Mucosa of descending colon (tissue), 3 donors: ENCODE measurements at regions not wholly inside any gene's neighbourhood (a gene's known extent, or its start where the extent isn't known, plus 50 kb on each side); places are given as distances from the start of the nearest gene placed in this dataset.
"Not testable (repeated sequence)": the region's sequence is repeated elsewhere in the genome, so short reads cannot be mapped to it uniquely, and the experiment has no call there.

Source experiments
- ATAC-seq: fragments of 200-7000 bp; cut with Tn5 transposase; one replicate; pipeline ENCODE4 v1.9.1; 2020; ENCODE audit warnings: mild to moderate bottlenecking, moderate library complexity
- DNase-seq, 3 donors: peaks; one replicate each; pipeline ENCODE4 v3.0.0-alpha.2; 2020
- H3K36me3 ChIP-seq: fragments of 200-600 bp; one replicate; pipeline ENCODE4 v1.8.0; 2021; ENCODE audit warnings: low read depth, mild to moderate bottlenecking
- H3K4me1 ChIP-seq: fragments of 200-600 bp; one replicate; pipeline ENCODE4 v1.8.0; 2021; ENCODE audit warnings: low read depth, mild to moderate bottlenecking
- H3K4me3 ChIP-seq: fragments of 200-600 bp; one replicate; pipeline ENCODE4 v1.8.0; 2021; ENCODE audit warnings: mild to moderate bottlenecking
- H3K9me3 ChIP-seq: fragments of 200-600 bp; one replicate; pipeline ENCODE4 v1.8.0; 2021; ENCODE audit warnings: mild to moderate bottlenecking
- CTCF ChIP-seq: fragments of 200-600 bp; IDR thresholded peaks from one replicate; pipeline ENCODE4 v1.8.0; 2022; ENCODE audit warnings: antibody characterized with exemption, mild to moderate bottlenecking
- intact Hi-C, 2 donors: fragments of 100-400 bp; cut with DNase I in 1 of 2; cut with micrococcal nuclease in 1 of 2; formaldehyde crosslinking; loops; one replicate each; pipeline versions ENCODE4 v1.11.0 to v1.11.1; 2022; cut with DNase I, micrococcal nuclease
- donor health status: DM: no; HTN: no; CAD: no; lungs with moderate emphysema.
- donor health status: DM: no; HTN: no; CAD: no.
- donor health status: DM: no; HTN: yes; CAD: no.

GRCh38 chr10:23980094-23980493 is 228.8 kb upstream of the KIAA1217 start:
- ATAC-seq, result peak; percentile 29
- Histone ChIP-seq H3K9me3 (no peaks in the 10 kb centered on the region), H3K4me1 (no peaks in the 10 kb centered on the region), H3K36me3 (no peaks in the 10 kb centered on the region), H3K4me3 (no peak overlapping the region)
- intact Hi-C loops, result no loop called here
- TF ChIP-seq CTCF, result no peak
- DNase-seq, result no peak

- Histone ChIP-seq H3K9me3 (no peaks in the 10 kb centered on the region), H3K4me3 (no peak overlapping the region), H3K36me3 (no peaks in the 10 kb centered on the region), H3K4me1 (no peaks in the 10 kb centered on the region)
- no peak for TF ChIP-seq CTCF
- peak; percentile 76 for ATAC-seq
- DNase-seq, result no peak
- intact Hi-C loops, result no loop called here
These were observed 227.2 kb upstream of the KIAA1217 start for GRCh38 chr10:23981520-23982309.

- H3K4me1 ChIP-seq, H3K36me3 ChIP-seq, H3K9me3 ChIP-seq, intact Hi-C loops, DNase-seq, H3K4me3 ChIP-seq, ATAC-seq: not testable (repeated sequence)
These were observed 224.5 kb upstream of the KIAA1217 start for GRCh38 chr10:23984405-23984804.

- Histone ChIP-seq H3K36me3 (no peaks in the 10 kb centered on the region), H3K9me3 (no peaks in the 10 kb centered on the region), H3K4me1 (no peaks in the 10 kb centered on the region), H3K4me3 (no peak overlapping the region)
- DNase-seq (no peak), ATAC-seq (no peak)
- TF ChIP-seq CTCF, result no peak
- intact Hi-C loops, result no loop called here
These were observed 220.9 kb upstream of the KIAA1217 start for GRCh38 chr10:23988006-23988405.

GRCh38 chr10:23994459-23995046 is 214.4 kb upstream of the KIAA1217 start:
- H3K36me3 ChIP-seq, result no peaks in the 10 kb centered on the region
- TF ChIP-seq CTCF, result peak; percentile 49
- H3K4me1 ChIP-seq, result no peaks in the 10 kb centered on the region
- DNase-seq (peak in 2 of 3 donors; percentile 43 to 87), ATAC-seq (peak; percentile 77)
- intact Hi-C loops, result loop anchor here (5.0 to 10.0 kb wide), 3 partner anchors 203 to 530 kb away; no protein-coding TSS in a partner anchor
- no peak overlapping the region for H3K4me3 ChIP-seq
- no peaks in the 10 kb centered on the region for H3K9me3 ChIP-seq

- H3K36me3 ChIP-seq, result no peaks in the 10 kb centered on the region
- H3K9me3 ChIP-seq, result no peaks in the 10 kb centered on the region
- no peak for ATAC-seq
- no peak for DNase-seq
- no peak overlapping the region for H3K4me3 ChIP-seq
- H3K4me1 ChIP-seq, result no peaks in the 10 kb centered on the region
- intact Hi-C loops, result loop anchor here (10.0 kb wide), 2 partner anchors 365 to 525 kb away; no protein-coding TSS in a partner anchor
- TF ChIP-seq CTCF, result no peak
These were observed 209.5 kb upstream of the KIAA1217 start for GRCh38 chr10:23999445-23999844.
